Body of pancreas (tissue), 4 donors: ENCODE measurements at regions not wholly inside any gene's neighbourhood (a gene's known extent, or its start where the extent isn't known, plus 50 kb on each side); places are given as distances from the start of the nearest gene placed in this dataset.

Source experiments
- POLR2A ChIP-seq, 3 donors: fragments of 450-650 bp; IDR thresholded peaks; one replicate each; pipeline ENCODE4 v1.6.1; 2016; ENCODE audit warnings: antibody characterized with exemption in 3 of 3, mild to moderate bottlenecking in 2 of 3
- TF ChIP-seq, protein P1 (sequence below), 7 experiments: fragments of 450-650 bp in 4 of 7; fragments of 200-600 bp in 3 of 7; sonication (generic) in 3 of 7; IDR thresholded peaks; one replicate each; pipeline ENCODE4 v1.5.1; 2016 to 2019; ENCODE audit warnings: antibody characterized with exemption in 7 of 7

DNA sequence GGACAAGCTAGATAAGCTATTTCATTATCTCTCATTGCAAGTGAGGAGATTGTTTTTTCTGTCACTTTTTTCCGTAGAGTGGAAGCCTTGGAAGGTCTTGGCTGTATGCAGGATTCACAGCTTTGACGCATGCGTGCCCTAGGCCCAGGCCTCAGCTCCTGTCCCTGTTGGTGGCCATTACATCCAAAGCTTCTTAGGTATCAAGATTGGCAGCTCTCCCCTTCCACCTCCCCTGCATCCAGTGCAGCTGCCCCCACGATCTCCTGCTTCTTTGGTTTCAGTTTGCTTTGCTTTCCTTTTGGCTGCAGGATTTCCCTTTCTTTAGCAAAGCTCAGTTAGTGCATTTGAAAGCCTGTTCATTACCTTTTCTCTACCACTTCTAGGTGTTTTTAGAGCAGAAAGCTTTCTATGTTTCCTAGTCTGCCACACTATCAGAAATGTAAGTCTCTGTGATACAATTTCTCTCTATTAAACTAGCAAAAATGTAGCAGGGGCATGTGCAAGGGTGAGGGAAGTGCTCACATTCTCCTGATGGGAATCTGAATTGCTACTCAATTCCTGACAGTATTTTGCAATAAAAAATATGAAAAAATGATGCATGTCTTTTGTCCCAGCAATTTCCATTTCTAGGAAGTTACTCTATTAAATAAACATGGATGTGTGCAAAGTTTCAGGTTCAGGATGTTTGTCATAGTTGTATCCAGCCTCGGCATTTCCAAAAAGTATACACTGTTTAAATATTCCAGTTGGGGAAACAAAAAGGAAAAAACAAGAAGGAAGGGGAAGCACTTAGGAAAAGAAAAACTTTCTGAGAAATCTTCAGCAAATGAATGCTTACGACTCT lies 91.2 kb downstream of the LIPG start:
- TF ChIP-seq POLR2A (IDR thresholded peaks at IDR 0.05), result no peak
- TF ChIP-seq, protein P1, sequence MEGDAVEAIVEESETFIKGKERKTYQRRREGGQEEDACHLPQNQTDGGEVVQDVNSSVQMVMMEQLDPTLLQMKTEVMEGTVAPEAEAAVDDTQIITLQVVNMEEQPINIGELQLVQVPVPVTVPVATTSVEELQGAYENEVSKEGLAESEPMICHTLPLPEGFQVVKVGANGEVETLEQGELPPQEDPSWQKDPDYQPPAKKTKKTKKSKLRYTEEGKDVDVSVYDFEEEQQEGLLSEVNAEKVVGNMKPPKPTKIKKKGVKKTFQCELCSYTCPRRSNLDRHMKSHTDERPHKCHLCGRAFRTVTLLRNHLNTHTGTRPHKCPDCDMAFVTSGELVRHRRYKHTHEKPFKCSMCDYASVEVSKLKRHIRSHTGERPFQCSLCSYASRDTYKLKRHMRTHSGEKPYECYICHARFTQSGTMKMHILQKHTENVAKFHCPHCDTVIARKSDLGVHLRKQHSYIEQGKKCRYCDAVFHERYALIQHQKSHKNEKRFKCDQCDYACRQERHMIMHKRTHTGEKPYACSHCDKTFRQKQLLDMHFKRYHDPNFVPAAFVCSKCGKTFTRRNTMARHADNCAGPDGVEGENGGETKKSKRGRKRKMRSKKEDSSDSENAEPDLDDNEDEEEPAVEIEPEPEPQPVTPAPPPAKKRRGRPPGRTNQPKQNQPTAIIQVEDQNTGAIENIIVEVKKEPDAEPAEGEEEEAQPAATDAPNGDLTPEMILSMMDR (IDR thresholded peaks at IDR 0.05), result no peak
